Prostate gland (tissue), 1 donor: ENCODE measurements at regions not wholly inside any gene's neighbourhood (a gene's known extent, or its start where the extent isn't known, plus 50 kb on each side); places are given as distances from the start of the nearest gene placed in this dataset.
"Not testable (repeated sequence)": the region's sequence is repeated elsewhere in the genome, so short reads cannot be mapped to it uniquely, and the experiment has no call there.

ENCODE experiments used
- POLR2A ChIP-seq: fragments of 450-650 bp; IDR thresholded peaks from one replicate; pipeline ENCODE4 v1.6.1; 2016; ENCODE audit warnings: antibody characterized with exemption, mild to moderate bottlenecking
- POLR2AphosphoS5 ChIP-seq: sonication (generic); formaldehyde crosslinking; IDR thresholded peaks from one replicate; pipeline ENCODE4 v1.6.1; 2017; ENCODE audit warnings: antibody characterized with exemption

- TF ChIP-seq POLR2AphosphoS5, POLR2A: not testable (repeated sequence)
Measured at GRCh38 chr22:23416169-23416690, 163.9 kb downstream of the IGLL1 start.
